ES-I3 (cell line): ENCODE measurements at regions not wholly inside any gene's neighbourhood (a gene's known extent, or its start where the extent isn't known, plus 50 kb on each side); places are given as distances from the start of the nearest gene placed in this dataset.

Experiments
- H3K36me3 ChIP-seq: 2 replicates; pipeline ENCODE4 v1.6.1; 2013; ENCODE audit warnings: mild to moderate bottlenecking, low read length, control low read depth, moderate library complexity; ENCODE audit not compliant: insufficient read depth
- H3K4me1 ChIP-seq: 2 replicates; pipeline ENCODE4 v1.6.1; 2013; ENCODE audit warnings: mild to moderate bottlenecking, control low read depth, low read length; ENCODE audit not compliant: insufficient read depth
- H3K9ac ChIP-seq: 2 replicates; pipeline ENCODE4 v1.6.1; 2013; ENCODE audit warnings: low read depth, mild to moderate bottlenecking, low read length, moderate library complexity
- H3K9me3 ChIP-seq: 2 replicates; pipeline ENCODE4 v1.6.1; 2013; ENCODE audit warnings: mild to moderate bottlenecking, low read length, moderate library complexity; ENCODE audit not compliant: control insufficient read depth, insufficient read depth

- Histone ChIP-seq H3K4me1 (no peaks in the 10 kb centered on the region), H3K36me3 (no peaks in the 10 kb centered on the region), H3K9ac (no peak overlapping the region), H3K9me3 (no peaks in the 10 kb centered on the region)
Observed at GRCh38 chr21:35244514-35244913, 195.4 kb upstream of the RUNX1 start.

GRCh38 chr21:35243171-35243570 is 194.1 kb upstream of the RUNX1 start:
- Histone ChIP-seq H3K4me1 (no peaks in the 10 kb centered on the region), H3K9ac (no peak overlapping the region), H3K36me3 (no peaks in the 10 kb centered on the region), H3K9me3 (no peaks in the 10 kb centered on the region)

- H3K9me3 ChIP-seq: no peaks in the 10 kb centered on the region; the same call in 1 of the 2 replicates
- no peak overlapping the region for H3K9ac ChIP-seq
- no peaks in the 10 kb centered on the region for H3K4me1 ChIP-seq
- no peaks in the 10 kb centered on the region for H3K36me3 ChIP-seq
Observed at GRCh38 chr21:35239811-35240219, 190.7 kb upstream of the RUNX1 start.

GRCh38 chr21:35238119-35238518 is 189.0 kb upstream of the RUNX1 start:
- Histone ChIP-seq H3K9ac (no peak overlapping the region), H3K4me1 (no peaks in the 10 kb centered on the region), H3K9me3 (no peaks in the 10 kb centered on the region; the same call in 1 of the 2 replicates), H3K36me3 (no peaks in the 10 kb centered on the region)

GRCh38 chr21:35237287-35237686 is 188.2 kb upstream of the RUNX1 start:
- no peak overlapping the region for H3K9ac ChIP-seq
- H3K4me1 ChIP-seq: peaks cover under 1% of the 10 kb centered on the region; the same call in 1 of the 2 replicates
- H3K36me3 ChIP-seq: no peaks in the 10 kb centered on the region
- H3K9me3 ChIP-seq: no peaks in the 10 kb centered on the region; the same call in 1 of the 2 replicates

GRCh38 chr21:35236090-35236489 is 187.0 kb upstream of the RUNX1 start:
- H3K9ac ChIP-seq: no peak overlapping the region
- H3K9me3 ChIP-seq: no peaks in the 10 kb centered on the region; the same call in 1 of the 2 replicates
- no peaks in the 10 kb centered on the region for H3K36me3 ChIP-seq
- H3K4me1 ChIP-seq: peaks cover 6% of the 10 kb centered on the region; the same call in 1 of the 2 replicates

GRCh38 chr21:35234725-35235124 is 185.6 kb upstream of the RUNX1 start:
- H3K9me3 ChIP-seq: no peaks in the 10 kb centered on the region; the same call in 1 of the 2 replicates
- H3K36me3 ChIP-seq: no peaks in the 10 kb centered on the region
- no peak overlapping the region for H3K9ac ChIP-seq
- peaks cover 6% of the 10 kb centered on the region; the same call in 1 of the 2 replicates for H3K4me1 ChIP-seq

GRCh38 chr21:35233756-35234155 is 184.7 kb upstream of the RUNX1 start:
- peaks cover 6% of the 10 kb centered on the region; the same call in 1 of the 2 replicates for H3K4me1 ChIP-seq
- H3K9me3 ChIP-seq: no peaks in the 10 kb centered on the region; the same call in 1 of the 2 replicates
- no peak overlapping the region for H3K9ac ChIP-seq
- no peaks in the 10 kb centered on the region for H3K36me3 ChIP-seq

- no peak overlapping the region for H3K9ac ChIP-seq
- peaks cover 6% of the 10 kb centered on the region; the same call in 1 of the 2 replicates for H3K4me1 ChIP-seq
- H3K36me3 ChIP-seq: no peaks in the 10 kb centered on the region
- H3K9me3 ChIP-seq: no peaks in the 10 kb centered on the region; the same call in 1 of the 2 replicates
Observed at GRCh38 chr21:35232545-35233176, 183.6 kb upstream of the RUNX1 start.

GRCh38 chr21:35231090-35231489 is 182.0 kb upstream of the RUNX1 start:
- peaks cover 12% of the 10 kb centered on the region; the same call in 1 of the 2 replicates for H3K4me1 ChIP-seq

GRCh38 chr21:35229290-35229689 is 180.2 kb upstream of the RUNX1 start:
- Histone ChIP-seq H3K36me3 (no peaks in the 10 kb centered on the region), H3K9ac (no peak overlapping the region), H3K4me1 (peaks cover 18% of the 10 kb centered on the region; the same call in 1 of the 2 replicates), H3K9me3 (no peaks in the 10 kb centered on the region)

More at GRCh38 chr21:35231090-35231489, 182.0 kb upstream of the RUNX1 start:
- H3K9ac ChIP-seq: no peak overlapping the region
- H3K9me3 ChIP-seq: no peaks in the 10 kb centered on the region; the same call in 1 of the 2 replicates
- no peaks in the 10 kb centered on the region for H3K36me3 ChIP-seq

- H3K9ac ChIP-seq: no peak overlapping the region
- peaks cover 18% of the 10 kb centered on the region; the same call in 1 of the 2 replicates for H3K4me1 ChIP-seq
- H3K36me3 ChIP-seq: no peaks in the 10 kb centered on the region
- no peaks in the 10 kb centered on the region for H3K9me3 ChIP-seq
Observed at GRCh38 chr21:35227786-35228185, 178.7 kb upstream of the RUNX1 start.

GRCh38 chr21:35226968-35227744 is 178.1 kb upstream of the RUNX1 start:
- H3K9me3 ChIP-seq: no peaks in the 10 kb centered on the region
- no peak overlapping the region for H3K9ac ChIP-seq
- H3K4me1 ChIP-seq: peaks cover 16% of the 10 kb centered on the region; the same call in 1 of the 2 replicates
- H3K36me3 ChIP-seq: no peaks in the 10 kb centered on the region

- Histone ChIP-seq H3K9me3 (no peaks in the 10 kb centered on the region), H3K36me3 (no peaks in the 10 kb centered on the region), H3K4me1 (peaks cover 12% of the 10 kb centered on the region; the same call in 1 of the 2 replicates), H3K9ac (no peak overlapping the region)
Observed at GRCh38 chr21:35226328-35226727, 177.2 kb upstream of the RUNX1 start.
